ENCODE measurements at regions not wholly inside any gene's neighbourhood (a gene's known extent, or its start where the extent isn't known, plus 50 kb on each side); places are given as distances from the start of the nearest gene placed in this dataset.

GRCh38 chr16:59697236-59697635 is 963.1 kb upstream of the GOT2 start:
- Histone ChIP-seq H3K36me3 (ENCODE audit: low read depth) (no peaks in the 10 kb centered on the region), H3K4me2 (no peak overlapping the region), H3K79me2 (ENCODE audit: low read depth) (no peaks in the 10 kb centered on the region), H3K4me3 (no peak overlapping the region), H3F3A (ENCODE audit: insufficient read depth, low read depth) (no peaks in the 10 kb centered on the region), H3K9me2 (ENCODE audit: insufficient read depth) (no peaks in the 10 kb centered on the region), H3K27ac (no peak overlapping the region), H3K27me3 (ENCODE audit: insufficient read depth, low read depth) (no peaks in the 10 kb centered on the region), H3K4me1 (replicated peaks; ENCODE audit: insufficient read depth) (no peaks in the 10 kb centered on the region), H4K20me1 (ENCODE audit: insufficient read depth) (no peaks in the 10 kb centered on the region), H3K9me3 (ENCODE audit: insufficient read depth, low read depth) (no peaks in the 10 kb centered on the region), H2AFZ (no peak overlapping the region)
- CTCF ChIA-PET = no interaction called here
- BruUV-seq (replicated peaks) = no TSS peak
- intact Hi-C loops (cut with micrococcal nuclease; ENCODE audit: unreplicated experiment) = no loop called here
- no peak for DNase-seq
- TF ChIP-seq CTCF (conservative IDR thresholded peaks at IDR 0.05) (no peak), EZH2 (IDR thresholded peaks at IDR 0.05; ENCODE audit: low read depth) (no peak)
- POLR2A ChIA-PET (ENCODE audit: unreplicated experiment) = no interaction called here

GRCh38 chr16:59696495-59696894 is 962.4 kb upstream of the GOT2 start:
- CTCF ChIA-PET = no interaction called here

GRCh38 chr16:59690216-59690615 is 956.1 kb upstream of the GOT2 start:
- ChIA-PET POLR2A (ENCODE audit: unreplicated experiment) (no interaction called here), CTCF (no interaction called here)
- H3K4me3 ChIP-seq = no peak overlapping the region
- H3K9me2 ChIP-seq (ENCODE audit: insufficient read depth) = no peaks in the 10 kb centered on the region
- H3K4me2 ChIP-seq = no peak overlapping the region
- no peak for TF ChIP-seq EZH2 (IDR thresholded peaks at IDR 0.05; ENCODE audit: low read depth)
- TF ChIP-seq CTCF (conservative IDR thresholded peaks at IDR 0.05) = no peak
- no peak overlapping the region for H2AFZ ChIP-seq
- no peaks in the 10 kb centered on the region for H3F3A ChIP-seq (ENCODE audit: insufficient read depth, low read depth)
- H4K20me1 ChIP-seq (ENCODE audit: insufficient read depth) = no peaks in the 10 kb centered on the region
- BruUV-seq (replicated peaks) = no TSS peak
- H3K27ac ChIP-seq = no peak overlapping the region
- intact Hi-C loops (cut with micrococcal nuclease; ENCODE audit: unreplicated experiment) = no loop called here
- no peaks in the 10 kb centered on the region for H3K79me2 ChIP-seq (ENCODE audit: low read depth)
- H3K9me3 ChIP-seq (ENCODE audit: insufficient read depth, low read depth) = no peaks in the 10 kb centered on the region
- H3K4me1 ChIP-seq (replicated peaks; ENCODE audit: insufficient read depth) = no peaks in the 10 kb centered on the region
- H3K27me3 ChIP-seq (ENCODE audit: insufficient read depth, low read depth) = no peaks in the 10 kb centered on the region
- H3K36me3 ChIP-seq (ENCODE audit: low read depth) = no peaks in the 10 kb centered on the region
- no peak for DNase-seq

More at GRCh38 chr16:59696495-59696894, 962.4 kb upstream of the GOT2 start:
- H3K4me3 ChIP-seq = no peak overlapping the region
- POLR2A ChIA-PET (ENCODE audit: unreplicated experiment) = no interaction called here
- no peaks in the 10 kb centered on the region for H3K9me2 ChIP-seq (ENCODE audit: insufficient read depth)
- no peak overlapping the region for H2AFZ ChIP-seq
- no TSS peak for BruUV-seq (replicated peaks)
- no peak for DNase-seq
- H3K27ac ChIP-seq = no peak overlapping the region
- H4K20me1 ChIP-seq (ENCODE audit: insufficient read depth) = no peaks in the 10 kb centered on the region
- no peaks in the 10 kb centered on the region for H3K27me3 ChIP-seq (ENCODE audit: insufficient read depth, low read depth)
- H3K36me3 ChIP-seq (ENCODE audit: low read depth) = no peaks in the 10 kb centered on the region
- TF ChIP-seq EZH2 (IDR thresholded peaks at IDR 0.05; ENCODE audit: low read depth) = no peak
- no peak for TF ChIP-seq CTCF (conservative IDR thresholded peaks at IDR 0.05)
- intact Hi-C loops (cut with micrococcal nuclease; ENCODE audit: unreplicated experiment) = no loop called here
- no peaks in the 10 kb centered on the region for H3K79me2 ChIP-seq (ENCODE audit: low read depth)
- no peaks in the 10 kb centered on the region for H3K9me3 ChIP-seq (ENCODE audit: insufficient read depth, low read depth)
- H3K4me1 ChIP-seq (replicated peaks; ENCODE audit: insufficient read depth) = no peaks in the 10 kb centered on the region
- no peak overlapping the region for H3K4me2 ChIP-seq
- H3F3A ChIP-seq (ENCODE audit: insufficient read depth, low read depth) = no peaks in the 10 kb centered on the region

All from PC-9 (cell line).